ENCODE measurements at regions not wholly inside any gene's neighbourhood (a gene's known extent, or its start where the extent isn't known, plus 50 kb on each side); places are given as distances from the start of the nearest gene placed in this dataset.
"Not testable (repeated sequence)": the region's sequence is repeated elsewhere in the genome, so short reads cannot be mapped to it uniquely, and the experiment has no call there.

DNA sequence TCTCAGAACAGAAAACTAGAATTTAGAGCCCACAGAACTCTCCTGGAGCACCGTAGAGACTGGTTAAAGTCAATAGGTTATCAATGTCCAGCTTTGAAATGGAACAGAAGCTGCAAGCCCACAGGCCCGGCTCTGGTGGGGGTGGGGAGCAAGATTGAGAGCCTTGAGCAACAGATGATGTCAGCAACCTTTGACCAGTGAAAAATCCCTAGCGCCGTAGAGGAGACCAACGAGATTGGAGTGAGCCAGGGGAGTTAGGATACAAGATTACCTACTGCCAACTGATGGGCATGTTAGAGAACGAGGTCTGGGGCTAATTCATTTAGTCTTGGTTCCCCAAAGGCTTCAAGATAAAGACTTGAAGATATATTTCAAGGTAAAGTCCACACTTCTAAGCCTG, 345.5 kb upstream of the LMCD1 start:
- H3K4me3 ChIP-seq (ENCODE audit: low read length): no peak overlapping the region
- H3K27me3 ChIP-seq (ENCODE audit: control insufficient read depth, insufficient read depth, low read length): no peaks in the 10 kb centered on the region
- H3K9me3 ChIP-seq (ENCODE audit: control insufficient read depth, low read depth, low read length): no peaks in the 10 kb centered on the region
- H3K36me3 ChIP-seq (ENCODE audit: control insufficient read depth, insufficient read depth, low read length): no peaks in the 10 kb centered on the region
- no CpG with 5 or more reads among the region's 6 CpGs for WGBS (ENCODE audit: insufficient coverage, low lambda C conversion rate)
- H3K27ac ChIP-seq (ENCODE audit: low read length): no peak overlapping the region
- no peak for DNase-seq
- H3K4me1 ChIP-seq (ENCODE audit: control insufficient read depth, insufficient read depth, low read length): no peaks in the 10 kb centered on the region

DNA sequence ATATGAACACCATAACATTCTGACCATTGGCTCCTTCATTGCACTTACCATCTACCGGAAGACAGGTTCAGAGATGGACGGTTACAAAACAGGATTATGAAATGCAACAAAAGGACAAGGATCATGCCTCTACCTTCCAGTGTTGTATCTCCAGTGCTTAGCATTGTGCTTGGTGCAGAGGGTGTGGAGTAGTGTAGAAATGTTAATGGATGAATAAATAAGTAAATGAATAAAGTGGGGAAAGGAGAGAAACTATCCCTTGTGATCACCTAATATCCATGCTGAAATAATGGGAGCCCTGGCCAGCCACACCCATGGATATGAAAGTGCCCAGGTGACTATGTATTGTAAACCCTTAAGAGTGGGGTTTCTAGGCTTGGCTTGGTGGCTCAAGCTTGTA, 344.8 kb upstream of the LMCD1 start:
- no peaks in the 10 kb centered on the region for H3K9me3 ChIP-seq (ENCODE audit: control insufficient read depth, low read depth, low read length)
- H3K27ac ChIP-seq (ENCODE audit: low read length): no peak overlapping the region
- H3K4me1 ChIP-seq (ENCODE audit: control insufficient read depth, insufficient read depth, low read length): no peaks in the 10 kb centered on the region
- H3K36me3 ChIP-seq (ENCODE audit: control insufficient read depth, insufficient read depth, low read length): no peaks in the 10 kb centered on the region
- 92% methylated on average over 2 of the region's 2 CpGs for WGBS (ENCODE audit: insufficient coverage, low lambda C conversion rate)
- H3K4me3 ChIP-seq (ENCODE audit: low read length): no peak overlapping the region
- H3K27me3 ChIP-seq (ENCODE audit: control insufficient read depth, insufficient read depth, low read length): no peaks in the 10 kb centered on the region
- no peak for DNase-seq

- Histone ChIP-seq H3K36me3 (ENCODE audit: control insufficient read depth, insufficient read depth, low read length) (no peaks in the 10 kb centered on the region), H3K27ac (ENCODE audit: low read length) (no peak overlapping the region), H3K4me3 (ENCODE audit: low read length) (no peak overlapping the region), H3K9me3 (ENCODE audit: control insufficient read depth, low read depth, low read length) (no peaks in the 10 kb centered on the region), H3K27me3 (ENCODE audit: control insufficient read depth, insufficient read depth, low read length) (no peaks in the 10 kb centered on the region), H3K4me1 (ENCODE audit: control insufficient read depth, insufficient read depth, low read length) (no peaks in the 10 kb centered on the region)
- no CpG with 5 or more reads among the region's 4 CpGs for WGBS (ENCODE audit: insufficient coverage, low lambda C conversion rate)
- no peak for DNase-seq
These were observed 344.0 kb upstream of the LMCD1 start for GRCh38 chr3:8157640-8158039.

DNA sequence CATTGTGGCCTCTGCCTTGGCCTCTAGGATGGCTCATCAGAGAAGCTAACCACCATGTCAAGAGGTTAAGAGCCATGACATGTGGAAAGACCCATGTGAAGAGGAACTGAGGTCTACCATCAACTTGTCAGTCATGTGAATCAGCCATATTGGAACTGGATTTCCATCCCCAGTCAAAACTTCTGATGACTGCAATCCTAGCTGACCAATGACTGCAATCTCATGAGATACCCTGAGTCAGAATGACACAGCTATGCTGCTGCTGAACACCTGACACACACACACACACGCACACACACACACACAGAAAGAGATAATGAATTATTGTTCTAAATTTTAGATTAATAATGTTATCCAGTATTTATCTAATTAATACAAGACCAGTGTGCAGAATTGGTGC, 337.5 kb upstream of the LMCD1 start:
- Histone ChIP-seq H3K4me3 (ENCODE audit: low read length) (no peak overlapping the region), H3K9me3 (ENCODE audit: control insufficient read depth, low read depth, low read length) (no peaks in the 10 kb centered on the region), H3K27me3 (ENCODE audit: control insufficient read depth, insufficient read depth, low read length) (no peaks in the 10 kb centered on the region), H3K4me1 (ENCODE audit: control insufficient read depth, insufficient read depth, low read length) (no peaks in the 10 kb centered on the region), H3K36me3 (ENCODE audit: control insufficient read depth, insufficient read depth, low read length) (no peaks in the 10 kb centered on the region), H3K27ac (ENCODE audit: low read length) (no peak overlapping the region)
- DNase-seq: no peak
- WGBS (ENCODE audit: insufficient coverage, low lambda C conversion rate): no CpG with 5 or more reads among the region's 1 CpG

DNA sequence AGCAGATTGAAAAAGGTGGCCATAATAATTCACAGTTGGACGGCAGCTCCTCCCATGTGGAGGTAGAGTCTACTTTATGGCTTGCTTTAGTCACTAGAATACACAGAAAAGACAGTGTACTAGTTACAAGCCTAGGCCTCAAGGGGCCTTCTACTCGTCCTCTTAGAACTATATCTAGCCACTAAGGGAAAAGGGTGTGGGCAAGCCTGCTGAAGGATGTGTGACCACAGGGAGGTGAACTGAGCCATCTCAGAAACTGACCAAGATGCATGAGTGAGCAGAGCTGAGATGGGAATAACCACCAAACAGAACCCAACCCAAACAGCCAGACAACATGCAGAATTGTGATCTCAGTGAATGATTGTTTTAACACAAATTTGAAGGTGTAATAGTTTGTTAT, 335.6 kb upstream of the LMCD1 start:
- Histone ChIP-seq H3K4me3 (ENCODE audit: low read length) (no peak overlapping the region), H3K36me3 (ENCODE audit: control insufficient read depth, insufficient read depth, low read length) (no peaks in the 10 kb centered on the region), H3K9me3 (ENCODE audit: control insufficient read depth, low read depth, low read length) (no peaks in the 10 kb centered on the region), H3K27me3 (ENCODE audit: control insufficient read depth, insufficient read depth, low read length) (no peaks in the 10 kb centered on the region), H3K4me1 (ENCODE audit: control insufficient read depth, insufficient read depth, low read length) (no peaks in the 10 kb centered on the region), H3K27ac (ENCODE audit: low read length) (no peak overlapping the region)
- DNase-seq: no peak
- WGBS (ENCODE audit: insufficient coverage, low lambda C conversion rate): no CpG with 5 or more reads among the region's 2 CpGs

- H3K36me3 ChIP-seq (ENCODE audit: control insufficient read depth, insufficient read depth, low read length): no peaks in the 10 kb centered on the region
- DNase-seq: no peak
- no peaks in the 10 kb centered on the region for H3K4me1 ChIP-seq (ENCODE audit: control insufficient read depth, insufficient read depth, low read length)
- no peak overlapping the region for H3K4me3 ChIP-seq (ENCODE audit: low read length)
- no peaks in the 10 kb centered on the region for H3K27me3 ChIP-seq (ENCODE audit: control insufficient read depth, insufficient read depth, low read length)
- H3K27ac ChIP-seq (ENCODE audit: low read length): no peak overlapping the region
- no peaks in the 10 kb centered on the region for H3K9me3 ChIP-seq (ENCODE audit: control insufficient read depth, low read depth, low read length)
- 100% methylated on average over 1 of the region's 5 CpGs for WGBS (ENCODE audit: insufficient coverage, low lambda C conversion rate)
These were observed 330.6 kb upstream of the LMCD1 start for GRCh38 chr3:8170971-8171508.

- Histone ChIP-seq H3K4me1 (ENCODE audit: control insufficient read depth, insufficient read depth, low read length) (no peaks in the 10 kb centered on the region), H3K27ac (ENCODE audit: low read length) (no peak overlapping the region), H3K4me3 (ENCODE audit: low read length) (no peak overlapping the region), H3K27me3 (ENCODE audit: control insufficient read depth, insufficient read depth, low read length) (no peaks in the 10 kb centered on the region), H3K36me3 (ENCODE audit: control insufficient read depth, insufficient read depth, low read length) (no peaks in the 10 kb centered on the region), H3K9me3 (ENCODE audit: control insufficient read depth, low read depth, low read length) (no peaks in the 10 kb centered on the region)
- no peak for DNase-seq
- no CpG with 5 or more reads among the region's 2 CpGs for WGBS (ENCODE audit: insufficient coverage, low lambda C conversion rate)
These were observed 327.7 kb upstream of the LMCD1 start for GRCh38 chr3:8173892-8174291.

DNA sequence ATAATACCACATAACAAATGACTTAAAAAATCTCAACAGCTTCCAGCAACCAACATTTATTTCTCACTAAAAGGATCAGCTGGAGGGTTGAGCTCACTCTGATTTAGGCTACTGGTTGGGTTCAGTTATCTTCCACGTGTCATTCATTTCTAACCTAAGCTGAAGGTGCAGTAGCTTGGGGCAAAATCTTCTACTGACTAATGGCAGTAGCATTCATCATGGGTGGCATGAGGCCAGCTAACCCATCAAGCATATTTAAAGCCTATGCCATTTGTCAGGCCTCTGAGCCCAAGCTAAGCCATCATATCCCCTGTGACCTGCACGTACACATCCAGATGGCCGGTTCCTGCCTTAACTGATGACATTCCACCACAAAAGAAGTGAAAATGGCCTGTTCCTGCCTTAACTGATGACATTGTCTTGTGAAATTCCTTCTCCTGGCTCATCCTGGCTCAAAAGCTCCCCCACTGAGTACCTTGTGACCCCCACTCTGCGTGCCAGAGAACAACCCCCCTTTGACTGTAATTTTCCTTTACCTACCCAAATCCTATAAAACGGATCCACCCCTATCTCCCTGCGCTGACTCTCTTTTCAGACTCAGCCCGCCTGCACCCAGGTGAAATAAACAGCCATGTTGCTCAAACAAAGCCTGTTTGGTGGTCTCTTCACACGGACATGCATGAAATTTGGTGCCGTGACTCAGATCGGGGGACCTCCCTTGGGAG, 324.7 kb upstream of the LMCD1 start:
- not testable (repeated sequence) for H3K36me3 ChIP-seq (ENCODE audit: control insufficient read depth, insufficient read depth, low read length); H3K9me3 ChIP-seq (ENCODE audit: control insufficient read depth, low read depth, low read length); H3K27me3 ChIP-seq (ENCODE audit: control insufficient read depth, insufficient read depth, low read length); H3K4me1 ChIP-seq (ENCODE audit: control insufficient read depth, insufficient read depth, low read length); H3K27ac ChIP-seq (ENCODE audit: low read length); H3K4me3 ChIP-seq (ENCODE audit: low read length); DNase-seq
- WGBS (ENCODE audit: insufficient coverage, low lambda C conversion rate): no CpG with 5 or more reads among the region's 10 CpGs

DNA sequence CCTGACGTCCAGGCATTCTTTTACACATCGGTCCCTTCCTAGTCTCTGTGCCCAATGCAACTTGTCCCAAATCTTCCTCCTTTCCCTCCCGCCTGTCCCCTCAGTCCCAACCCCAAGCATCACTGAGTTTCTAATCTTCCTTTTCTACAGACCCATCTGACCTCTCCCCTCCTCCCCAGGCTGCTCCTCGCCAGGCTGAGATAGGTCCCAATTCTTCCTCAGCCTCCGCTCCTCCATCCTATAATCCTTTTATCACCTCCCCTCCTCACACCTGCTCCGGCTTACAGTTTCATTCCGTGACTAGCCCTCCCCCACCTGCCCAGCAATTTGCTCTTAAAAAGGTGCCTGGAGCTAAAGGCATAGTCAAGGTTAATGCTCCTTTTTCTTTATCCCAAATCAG, 323.1 kb upstream of the LMCD1 start:
- DNase-seq; H3K27ac ChIP-seq (ENCODE audit: low read length); H3K9me3 ChIP-seq (ENCODE audit: control insufficient read depth, low read depth, low read length); H3K36me3 ChIP-seq (ENCODE audit: control insufficient read depth, insufficient read depth, low read length); H3K27me3 ChIP-seq (ENCODE audit: control insufficient read depth, insufficient read depth, low read length); H3K4me1 ChIP-seq (ENCODE audit: control insufficient read depth, insufficient read depth, low read length); H3K4me3 ChIP-seq (ENCODE audit: low read length): not testable (repeated sequence)
- 69% methylated on average over 2 of the region's 7 CpGs for WGBS (ENCODE audit: insufficient coverage, low lambda C conversion rate)

DNA sequence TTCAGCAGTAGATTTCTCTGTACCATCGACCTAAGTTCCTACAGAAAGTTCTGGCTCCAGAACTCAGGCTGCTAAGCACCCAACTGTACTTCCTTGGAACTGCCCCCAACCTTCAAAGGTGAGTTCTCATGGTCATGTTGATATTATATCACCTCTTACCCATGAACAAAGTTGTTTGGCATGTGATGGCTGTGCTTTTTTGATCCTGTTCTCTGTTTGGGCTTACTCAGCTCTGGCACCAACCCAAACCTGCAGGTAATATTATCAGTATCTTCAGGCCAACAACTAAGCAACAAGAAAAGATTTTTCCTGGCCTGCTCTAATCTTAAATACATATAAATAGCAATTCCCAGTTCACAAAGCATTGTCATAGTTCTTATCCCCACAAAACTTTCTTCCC, 318.7 kb upstream of the LMCD1 start:
- no peak for DNase-seq
- Histone ChIP-seq H3K27me3 (ENCODE audit: control insufficient read depth, insufficient read depth, low read length) (no peaks in the 10 kb centered on the region), H3K9me3 (ENCODE audit: control insufficient read depth, low read depth, low read length) (no peaks in the 10 kb centered on the region), H3K4me3 (ENCODE audit: low read length) (no peak overlapping the region), H3K36me3 (ENCODE audit: control insufficient read depth, insufficient read depth, low read length) (no peaks in the 10 kb centered on the region), H3K4me1 (ENCODE audit: control insufficient read depth, insufficient read depth, low read length) (no peaks in the 10 kb centered on the region), H3K27ac (ENCODE audit: low read length) (no peak overlapping the region)
- WGBS (ENCODE audit: insufficient coverage, low lambda C conversion rate): no CpG with 5 or more reads among the region's 1 CpG

GRCh38 chr3:8183627-8184026, 318.0 kb upstream of the LMCD1 start:
- Histone ChIP-seq H3K27ac (ENCODE audit: low read length) (no peak overlapping the region), H3K9me3 (ENCODE audit: control insufficient read depth, low read depth, low read length) (no peaks in the 10 kb centered on the region), H3K4me3 (ENCODE audit: low read length) (no peak overlapping the region), H3K27me3 (ENCODE audit: control insufficient read depth, insufficient read depth, low read length) (no peaks in the 10 kb centered on the region), H3K36me3 (ENCODE audit: control insufficient read depth, insufficient read depth, low read length) (no peaks in the 10 kb centered on the region), H3K4me1 (ENCODE audit: control insufficient read depth, insufficient read depth, low read length) (no peaks in the 10 kb centered on the region)
- peak in 1 of 2 donors; percentile 23 for DNase-seq
- no CpG with 5 or more reads among the region's 3 CpGs for WGBS (ENCODE audit: insufficient coverage, low lambda C conversion rate)

Data from large intestine (tissue), 3 donors.